ENCODE measurements at regions not wholly inside any gene's neighbourhood (a gene's known extent, or its start where the extent isn't known, plus 50 kb on each side); places are given as distances from the start of the nearest gene placed in this dataset.
"Not testable (repeated sequence)": the region's sequence is repeated elsewhere in the genome, so short reads cannot be mapped to it uniquely, and the experiment has no call there.

DNA sequence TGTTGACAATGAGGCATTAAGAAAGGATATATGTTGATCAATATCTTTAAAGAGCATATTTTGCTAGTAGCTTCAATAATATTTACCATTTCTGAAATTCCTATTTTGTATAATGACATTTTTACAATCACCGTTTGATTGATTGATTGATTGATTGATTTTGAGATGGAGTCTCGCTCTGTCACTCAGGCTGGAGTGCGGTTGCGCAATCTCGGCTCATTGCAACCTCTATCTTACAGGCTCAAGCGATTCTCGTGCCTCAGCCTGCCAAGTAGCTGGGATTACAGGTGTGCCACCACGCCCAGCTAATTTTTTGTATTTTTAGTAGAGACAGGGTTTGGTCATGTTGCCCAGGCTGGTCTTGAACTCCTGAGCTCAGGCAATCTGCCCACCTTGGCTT lies 150.9 kb upstream of the TEX13D start:
- H3K36me3 ChIP-seq; H3K4me1 ChIP-seq; intact Hi-C loops (cut with DNase I; ENCODE audit: low total_unique reads); H3K27ac ChIP-seq; DNase-seq; H3K9me3 ChIP-seq; H3K4me3 ChIP-seq; H3K27me3 ChIP-seq: not testable (repeated sequence)

DNA sequence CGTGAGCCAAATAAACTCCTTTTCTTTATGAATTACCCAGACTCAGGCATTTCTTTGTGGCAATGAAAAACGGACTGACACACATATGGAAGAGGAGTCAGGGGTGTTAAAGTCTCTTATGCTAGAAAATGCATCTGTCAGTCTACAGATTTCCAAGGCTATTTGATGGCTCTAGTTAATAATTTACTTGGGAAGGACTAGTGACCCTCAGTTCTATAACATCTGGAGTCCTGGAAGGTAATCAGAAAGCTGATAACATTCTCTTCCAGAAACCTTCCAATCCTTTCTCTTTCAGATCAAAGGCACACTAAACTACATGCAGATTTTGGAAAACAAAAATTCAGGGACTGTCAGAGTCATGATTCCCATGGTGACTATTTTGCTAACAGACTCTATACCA lies 142.0 kb upstream of the TEX13D start:
- no peaks in the 10 kb centered on the region for H3K27me3 ChIP-seq
- intact Hi-C loops (cut with DNase I; ENCODE audit: low total_unique reads): no loop called here
- H3K27ac ChIP-seq: no peak overlapping the region
- H3K4me1 ChIP-seq: no peaks in the 10 kb centered on the region
- H3K4me3 ChIP-seq: no peak overlapping the region
- no peaks in the 10 kb centered on the region for H3K9me3 ChIP-seq
- H3K36me3 ChIP-seq: no peaks in the 10 kb centered on the region
- no peak for DNase-seq
- TF ChIP-seq, protein P1, sequence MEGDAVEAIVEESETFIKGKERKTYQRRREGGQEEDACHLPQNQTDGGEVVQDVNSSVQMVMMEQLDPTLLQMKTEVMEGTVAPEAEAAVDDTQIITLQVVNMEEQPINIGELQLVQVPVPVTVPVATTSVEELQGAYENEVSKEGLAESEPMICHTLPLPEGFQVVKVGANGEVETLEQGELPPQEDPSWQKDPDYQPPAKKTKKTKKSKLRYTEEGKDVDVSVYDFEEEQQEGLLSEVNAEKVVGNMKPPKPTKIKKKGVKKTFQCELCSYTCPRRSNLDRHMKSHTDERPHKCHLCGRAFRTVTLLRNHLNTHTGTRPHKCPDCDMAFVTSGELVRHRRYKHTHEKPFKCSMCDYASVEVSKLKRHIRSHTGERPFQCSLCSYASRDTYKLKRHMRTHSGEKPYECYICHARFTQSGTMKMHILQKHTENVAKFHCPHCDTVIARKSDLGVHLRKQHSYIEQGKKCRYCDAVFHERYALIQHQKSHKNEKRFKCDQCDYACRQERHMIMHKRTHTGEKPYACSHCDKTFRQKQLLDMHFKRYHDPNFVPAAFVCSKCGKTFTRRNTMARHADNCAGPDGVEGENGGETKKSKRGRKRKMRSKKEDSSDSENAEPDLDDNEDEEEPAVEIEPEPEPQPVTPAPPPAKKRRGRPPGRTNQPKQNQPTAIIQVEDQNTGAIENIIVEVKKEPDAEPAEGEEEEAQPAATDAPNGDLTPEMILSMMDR (IDR thresholded peaks at IDR 0.05): no peak

- H3K36me3 ChIP-seq: no peaks in the 10 kb centered on the region
- H3K4me1 ChIP-seq: no peaks in the 10 kb centered on the region
- H3K27ac ChIP-seq: no peak overlapping the region
- H3K27me3 ChIP-seq: no peaks in the 10 kb centered on the region
- intact Hi-C loops (cut with DNase I; ENCODE audit: low total_unique reads): no loop called here
- TF ChIP-seq, protein P1 (IDR thresholded peaks at IDR 0.05): no peak
- H3K9me3 ChIP-seq: no peaks in the 10 kb centered on the region
- no peak overlapping the region for H3K4me3 ChIP-seq
- no peak for DNase-seq
Observed at GRCh38 chrX:124194199-124194598, 138.3 kb upstream of the TEX13D start.

GRCh38 chrX:124194901-124195300 lies 137.6 kb upstream of the TEX13D start:
- Histone ChIP-seq H3K27me3 (no peaks in the 10 kb centered on the region), H3K27ac (no peak overlapping the region), H3K9me3 (no peaks in the 10 kb centered on the region), H3K4me1 (no peaks in the 10 kb centered on the region), H3K36me3 (no peaks in the 10 kb centered on the region), H3K4me3 (no peak overlapping the region)
- intact Hi-C loops (cut with DNase I; ENCODE audit: low total_unique reads): no loop called here
- TF ChIP-seq, protein P1 (IDR thresholded peaks at IDR 0.05): no peak
- DNase-seq: no peak

DNA sequence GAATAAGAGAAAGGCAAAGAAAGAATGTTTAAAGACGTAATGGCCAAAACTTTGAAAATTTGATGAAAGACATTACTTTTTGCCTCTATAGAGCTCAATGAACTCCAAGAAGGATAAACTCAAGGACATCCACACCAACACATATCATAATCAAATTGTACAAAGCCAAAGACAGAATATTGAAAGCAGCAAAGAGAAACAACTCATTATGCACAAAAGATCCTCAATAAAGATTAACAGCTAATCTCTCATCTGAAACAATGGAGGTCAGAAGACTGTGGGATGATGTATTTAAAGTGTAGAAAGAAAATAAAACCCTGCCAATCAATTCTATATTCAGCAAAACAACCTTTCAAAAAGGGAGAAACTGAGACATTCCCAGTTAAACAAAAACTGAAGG lies 129.1 kb upstream of the TEX13D start:
- H3K4me3 ChIP-seq: no peak overlapping the region
- TF ChIP-seq, protein P1 (IDR thresholded peaks at IDR 0.05): no peak
- no peaks in the 10 kb centered on the region for H3K36me3 ChIP-seq
- peaks cover 0 to 4% (median 0%) of the 10 kb centered on the region in 3 donors for H3K9me3 ChIP-seq
- no peaks in the 10 kb centered on the region for H3K4me1 ChIP-seq
- H3K27ac ChIP-seq: no peak overlapping the region
- intact Hi-C loops (cut with DNase I; ENCODE audit: low total_unique reads): no loop called here
- no peaks in the 10 kb centered on the region for H3K27me3 ChIP-seq
- no peak for DNase-seq

- no peaks in the 10 kb centered on the region for H3K36me3 ChIP-seq
- H3K27me3 ChIP-seq: no peaks in the 10 kb centered on the region
- intact Hi-C loops (cut with DNase I; ENCODE audit: low total_unique reads): no loop called here
- H3K4me1 ChIP-seq: no peaks in the 10 kb centered on the region
- no peak overlapping the region for H3K4me3 ChIP-seq
- no peak overlapping the region for H3K27ac ChIP-seq
- no peak for DNase-seq
- TF ChIP-seq, protein P1 (IDR thresholded peaks at IDR 0.05): no peak
- no peaks in the 10 kb centered on the region for H3K9me3 ChIP-seq
Observed at GRCh38 chrX:124208660-124209059, 123.8 kb upstream of the TEX13D start.

Data from tibial artery (tissue), 4 donors.